ENCODE measurements at regions not wholly inside any gene's neighbourhood (a gene's known extent, or its start where the extent isn't known, plus 50 kb on each side); places are given as distances from the start of the nearest gene placed in this dataset.
"Not testable (repeated sequence)": the region's sequence is repeated elsewhere in the genome, so short reads cannot be mapped to it uniquely, and the experiment has no call there.

DNA sequence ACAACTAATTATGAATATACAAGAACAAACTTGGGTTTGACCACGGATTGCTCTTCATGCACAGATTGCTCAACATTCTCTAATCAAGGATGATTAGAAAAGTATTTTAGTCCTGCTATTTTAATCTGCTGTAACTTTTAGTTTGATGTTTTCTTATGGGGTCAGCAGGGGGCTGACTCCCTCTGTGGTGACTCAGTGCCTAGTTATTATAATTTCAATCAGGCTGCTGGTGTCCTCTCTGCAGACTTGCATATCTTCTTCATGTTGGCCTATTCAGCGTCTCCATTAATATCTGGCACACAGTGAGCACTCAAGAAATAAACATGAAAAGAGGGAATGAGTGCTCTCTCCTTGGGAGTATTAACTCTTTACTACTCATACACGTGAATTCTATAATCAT, 223.8 kb upstream of the DDI1 start:
- DNase-seq: no peak

DNA sequence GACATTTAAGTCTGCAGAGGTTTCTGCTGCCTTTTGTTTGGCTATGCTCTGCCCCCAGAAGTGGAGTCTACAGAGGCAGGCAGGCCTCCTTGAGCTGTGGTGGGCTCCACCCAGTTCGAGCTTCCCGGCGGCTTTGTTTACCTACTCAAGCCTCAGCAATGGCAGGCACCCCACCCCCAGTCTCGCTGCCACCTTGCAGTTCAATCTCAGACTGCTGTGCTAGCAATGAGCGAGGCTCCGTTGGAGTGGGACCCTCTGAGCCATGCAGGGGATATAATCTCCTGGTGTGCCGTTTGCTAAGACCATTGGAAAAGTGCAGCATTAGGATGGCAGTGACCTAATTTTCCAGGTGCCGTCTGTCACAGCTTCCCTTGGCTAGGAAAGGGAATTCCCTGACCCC, 216.1 kb upstream of the DDI1 start:
- DNase-seq: not testable (repeated sequence)

DNA sequence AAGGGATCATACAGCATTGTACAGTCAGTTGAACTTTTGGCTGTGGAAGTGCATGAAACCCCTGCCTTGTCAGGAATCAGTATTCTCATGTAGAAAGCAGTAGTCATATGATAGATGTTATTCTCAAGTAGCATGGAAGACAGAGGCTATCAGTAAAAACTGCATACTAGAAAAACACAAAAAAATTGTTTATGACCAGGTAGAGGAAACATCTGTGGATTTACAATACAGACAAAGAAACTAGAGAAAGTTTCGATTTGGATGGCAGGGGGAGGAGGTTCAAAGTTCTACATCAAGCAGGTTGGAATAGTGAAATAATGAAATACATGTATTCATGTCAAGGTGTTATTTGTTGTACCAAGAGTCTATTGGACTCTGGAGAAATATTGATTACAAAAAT, 212.3 kb upstream of the DDI1 start:
- no peak for DNase-seq

DNA sequence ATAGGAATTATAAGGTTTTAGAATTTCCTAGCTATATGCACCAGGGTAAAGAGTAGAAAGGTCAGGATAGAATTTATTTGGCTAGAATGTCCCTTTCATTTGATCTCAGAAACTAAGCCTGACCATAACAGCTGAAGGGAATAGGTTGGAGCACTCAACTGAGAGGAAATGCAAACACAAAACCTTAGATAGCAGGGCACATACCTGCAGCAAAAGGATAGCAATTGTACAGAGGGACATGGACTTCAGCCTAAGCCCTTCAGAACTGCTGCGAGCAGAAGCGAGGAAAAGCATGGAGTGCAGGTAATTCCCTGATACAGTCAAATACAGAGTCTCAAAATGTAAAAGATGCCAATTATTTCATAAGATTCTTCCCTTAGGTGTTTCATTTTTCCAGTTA, 211.0 kb upstream of the DDI1 start:
- DNase-seq: no peak

DNA sequence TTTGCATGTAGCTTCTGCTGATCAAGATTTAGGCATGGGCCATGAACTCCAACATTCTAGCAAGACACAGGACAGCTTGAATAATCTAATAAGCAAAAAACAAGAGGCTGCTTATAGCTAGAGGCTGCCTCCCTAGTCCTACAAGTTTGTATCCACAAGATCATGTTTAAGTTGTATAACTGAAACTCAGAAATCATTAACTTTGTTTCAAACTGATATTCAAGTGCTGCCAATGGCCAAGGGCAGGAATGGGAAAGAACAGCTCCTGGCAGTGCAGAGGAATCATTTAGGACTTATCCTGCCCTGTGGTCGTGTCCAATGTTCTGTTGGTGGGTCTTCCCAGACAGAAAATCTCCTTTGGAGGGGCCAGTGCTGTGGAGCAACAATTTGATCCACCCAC, 209.6 kb upstream of the DDI1 start:
- no peak for DNase-seq

DNA sequence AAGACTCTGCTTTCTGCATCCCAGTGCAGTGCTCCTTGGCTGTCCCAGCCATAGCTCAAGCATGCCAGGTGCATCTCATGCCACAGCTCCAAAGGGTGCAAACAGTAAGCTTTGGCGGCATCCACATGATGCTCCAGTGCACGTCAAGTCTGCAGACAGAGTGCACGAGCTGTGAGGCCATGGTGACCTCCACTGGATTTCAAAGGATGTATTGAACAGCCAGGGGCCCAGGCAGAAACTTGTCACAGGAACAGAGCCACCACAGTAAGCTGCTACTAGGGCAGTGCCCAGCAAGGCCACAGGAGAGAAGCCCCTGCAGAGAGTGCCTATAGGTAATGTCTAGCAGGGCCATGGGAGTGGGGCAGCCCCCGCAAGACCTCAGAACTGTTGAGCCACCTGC, 206.8 kb upstream of the DDI1 start:
- no peak for DNase-seq

DNA sequence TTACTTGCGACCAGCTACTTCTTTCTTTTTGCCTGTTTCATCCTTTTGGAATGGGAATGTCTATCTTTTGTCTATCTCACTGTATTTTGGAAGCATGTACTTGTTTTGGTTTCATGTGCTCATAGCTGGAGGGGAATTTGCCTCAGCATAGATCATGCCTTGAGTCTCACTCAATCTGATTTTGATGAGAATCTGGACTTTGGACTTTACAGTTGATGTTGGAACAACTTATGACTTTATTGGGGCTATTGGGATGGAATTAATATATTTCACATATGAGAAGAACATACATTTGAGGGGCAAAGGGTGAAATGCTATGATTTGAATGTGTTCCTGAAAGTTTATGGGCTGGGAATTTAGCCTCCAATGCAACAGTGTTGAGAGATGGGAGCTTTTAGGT, 206.2 kb upstream of the DDI1 start:
- DNase-seq: no peak

DNA sequence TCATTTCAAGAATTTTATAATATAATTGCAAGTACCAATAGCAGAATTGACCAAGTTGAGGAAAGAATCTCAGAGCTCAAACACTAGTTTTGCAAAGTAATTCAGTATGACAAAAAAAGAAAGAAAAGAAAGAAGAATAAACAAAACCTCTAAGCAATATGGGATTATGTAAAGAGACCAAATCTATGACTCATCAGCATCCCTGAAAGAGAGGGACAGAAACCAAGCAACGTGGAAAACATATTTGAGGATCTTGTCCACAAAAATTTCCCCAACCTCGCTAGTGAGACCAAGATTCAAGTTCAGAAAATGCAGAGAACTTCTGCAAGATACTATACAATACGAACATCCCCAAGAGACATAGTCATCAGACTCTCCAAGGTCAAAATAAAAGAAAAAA, 203.7 kb upstream of the DDI1 start:
- DNase-seq: no peak

DNA sequence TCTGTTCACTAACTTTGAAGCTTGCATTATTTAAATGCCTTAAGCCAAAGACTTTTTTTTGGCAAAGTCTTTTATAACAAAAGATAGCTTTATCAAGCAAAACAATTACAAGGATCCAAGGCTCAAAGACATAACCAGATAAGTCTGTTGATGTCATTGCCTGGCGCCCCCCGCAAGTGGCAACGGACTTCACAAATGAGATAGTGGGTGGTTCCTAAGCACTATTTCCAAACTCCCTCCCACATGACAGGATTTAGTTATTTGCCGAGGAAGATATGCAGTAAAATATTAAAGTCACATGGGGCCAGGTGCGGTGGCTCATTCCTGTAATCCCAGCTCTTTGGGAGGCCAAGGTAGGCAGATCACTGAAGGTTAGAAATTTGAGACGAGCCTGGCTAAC, 194.2 kb upstream of the DDI1 start:
- DNase-seq: no peak

DNA sequence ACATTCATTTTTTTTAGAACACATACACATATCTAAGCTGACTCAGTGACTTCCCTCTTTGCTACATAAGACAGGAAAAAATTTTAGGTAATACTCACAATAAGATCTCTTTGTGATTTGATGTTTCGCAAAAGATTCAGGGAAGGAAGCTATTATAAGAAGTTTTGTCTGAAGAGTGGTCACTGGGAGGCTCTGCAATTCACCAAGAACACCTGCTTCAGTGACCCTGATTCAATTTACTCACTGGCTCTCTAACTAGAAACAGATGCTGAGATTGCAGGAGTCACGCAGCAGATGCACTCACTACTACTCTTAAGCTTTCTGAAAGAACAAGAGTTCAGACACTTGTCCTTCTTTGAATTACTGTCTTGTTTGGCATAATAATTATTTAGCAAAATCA, 193.6 kb upstream of the DDI1 start:
- no peak for DNase-seq

DNA sequence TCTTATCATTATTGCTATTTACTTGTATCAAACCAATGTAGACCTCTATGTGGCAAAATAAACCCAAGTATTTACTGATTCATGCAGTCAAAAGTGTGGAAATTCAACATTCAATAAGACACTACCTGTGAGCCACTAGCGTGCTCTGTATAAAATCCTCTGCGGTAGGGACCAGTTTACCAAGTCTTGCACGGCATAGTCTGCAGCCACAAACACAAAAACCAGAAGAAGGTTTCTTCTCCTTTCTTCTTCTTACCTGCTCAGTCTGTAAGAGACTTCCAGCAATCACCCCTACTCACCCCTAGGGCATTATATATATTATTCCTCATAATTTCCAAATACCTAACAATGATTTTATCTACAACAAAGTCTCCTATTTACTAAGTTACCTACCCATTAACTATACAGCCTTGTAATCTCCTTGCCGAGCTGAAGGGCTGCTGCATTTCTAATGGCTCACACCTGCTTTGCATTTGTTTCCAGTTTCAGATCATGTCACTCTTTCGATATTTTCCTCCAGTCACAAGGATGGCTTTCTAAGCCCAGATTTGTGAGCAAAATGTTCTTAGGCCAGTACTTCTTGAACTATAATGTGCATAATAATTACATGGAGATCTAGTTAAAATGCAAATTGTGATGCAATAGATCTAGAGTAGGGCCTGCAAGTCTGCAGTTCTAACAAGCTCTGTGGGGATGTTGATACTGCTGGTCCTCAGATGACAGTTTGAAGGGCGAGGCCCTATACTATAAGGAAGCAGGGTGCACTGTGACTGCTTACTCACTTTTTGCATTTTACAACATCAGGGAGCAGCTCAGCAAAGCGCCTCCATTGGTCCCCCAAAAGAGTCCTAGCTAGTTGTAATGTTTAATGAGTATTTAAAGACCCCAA, 191.9 kb upstream of the DDI1 start:
- no peak for DNase-seq

DNA sequence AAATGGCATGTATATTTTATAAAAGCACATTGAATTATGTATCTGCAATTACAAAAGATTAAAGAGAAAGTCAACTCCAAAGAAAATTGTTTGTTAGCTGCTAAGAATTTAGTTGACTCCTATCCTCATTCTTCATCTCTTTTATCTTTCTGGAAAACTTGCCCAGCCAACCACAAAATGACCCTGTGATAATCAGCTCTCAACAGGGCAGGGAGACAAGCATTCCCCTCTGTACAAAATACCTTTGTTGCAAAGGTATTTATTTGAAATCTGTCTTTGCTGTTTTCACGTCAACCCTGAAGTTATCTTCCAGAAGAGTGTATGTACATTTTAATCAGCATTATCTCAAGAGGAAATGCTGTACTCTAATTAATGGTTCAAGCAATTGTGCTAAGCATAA, 191.1 kb upstream of the DDI1 start:
- no peak for DNase-seq

DNA sequence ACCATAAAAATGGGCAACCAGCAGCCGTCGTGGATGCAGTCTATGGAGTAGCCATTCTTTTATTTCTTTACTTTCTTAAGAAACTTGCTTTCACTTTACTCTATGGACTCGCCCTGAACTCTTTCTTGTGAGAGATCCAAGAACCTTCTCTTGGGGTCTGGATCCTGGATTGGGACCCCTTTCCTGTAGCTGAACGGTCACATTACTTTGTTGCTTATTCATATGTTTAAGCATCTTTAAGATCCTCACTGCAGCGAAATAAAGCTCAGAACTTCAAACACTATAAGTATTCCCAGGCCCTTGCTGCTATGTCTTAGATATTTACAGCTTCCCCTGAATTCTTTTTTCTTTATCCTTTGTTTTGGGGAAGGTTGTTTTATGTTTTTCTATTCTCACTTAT, 187.8 kb upstream of the DDI1 start:
- DNase-seq: no peak

DNA sequence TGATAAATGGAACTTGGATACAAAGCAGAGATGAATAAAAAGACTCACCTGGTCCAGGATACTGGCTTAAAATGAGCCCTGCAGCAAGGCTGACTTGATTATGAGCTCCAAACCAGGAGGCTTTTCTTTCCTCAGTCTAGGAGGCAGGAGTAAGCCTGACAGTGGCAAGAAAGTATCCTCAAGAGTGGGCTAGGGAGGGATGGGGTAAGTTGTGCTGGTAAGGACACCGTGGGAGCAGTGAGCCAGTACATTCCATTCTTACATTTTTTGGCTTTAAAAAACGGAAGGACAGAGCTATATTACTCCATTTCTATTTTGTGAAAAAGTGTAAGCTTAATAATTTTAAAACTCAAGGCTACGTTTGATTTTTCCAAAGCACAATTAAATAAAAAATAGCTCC, 187.1 kb upstream of the DDI1 start:
- no peak for DNase-seq

DNA sequence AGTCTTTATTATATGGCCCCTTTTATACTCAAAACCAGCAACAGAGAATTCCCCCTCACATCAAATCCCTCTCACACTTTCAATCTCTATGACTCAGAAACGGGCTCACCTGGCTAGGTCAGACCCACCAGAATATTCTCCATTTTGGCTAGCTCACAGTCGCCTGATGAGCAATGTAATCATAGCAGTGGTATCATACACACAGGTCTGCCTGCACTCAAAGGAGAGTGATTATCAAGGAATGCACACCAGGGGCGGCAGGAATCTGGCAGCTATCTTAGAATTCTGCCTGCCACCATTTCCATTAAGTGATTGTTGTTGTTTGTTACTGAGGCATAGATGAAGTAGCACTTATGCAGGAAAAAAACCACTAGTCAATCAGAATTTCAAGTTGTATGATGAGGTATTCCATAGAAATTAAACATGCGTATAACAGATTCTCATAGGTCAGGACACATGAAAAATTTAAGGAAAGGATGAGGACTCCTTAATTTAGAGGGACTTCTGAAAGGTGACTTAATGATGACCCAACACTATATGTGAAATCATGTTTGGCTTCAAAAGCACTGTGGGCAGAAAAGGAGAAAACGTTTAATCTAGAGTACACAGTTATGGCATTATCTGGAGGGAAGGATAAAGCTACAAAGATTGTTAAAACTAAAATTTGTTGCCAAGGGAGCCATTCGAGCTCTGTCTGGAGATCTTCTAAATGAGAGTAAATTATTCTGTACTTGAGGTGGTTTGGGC, 185.8 kb upstream of the DDI1 start:
- no peak for DNase-seq

DNA sequence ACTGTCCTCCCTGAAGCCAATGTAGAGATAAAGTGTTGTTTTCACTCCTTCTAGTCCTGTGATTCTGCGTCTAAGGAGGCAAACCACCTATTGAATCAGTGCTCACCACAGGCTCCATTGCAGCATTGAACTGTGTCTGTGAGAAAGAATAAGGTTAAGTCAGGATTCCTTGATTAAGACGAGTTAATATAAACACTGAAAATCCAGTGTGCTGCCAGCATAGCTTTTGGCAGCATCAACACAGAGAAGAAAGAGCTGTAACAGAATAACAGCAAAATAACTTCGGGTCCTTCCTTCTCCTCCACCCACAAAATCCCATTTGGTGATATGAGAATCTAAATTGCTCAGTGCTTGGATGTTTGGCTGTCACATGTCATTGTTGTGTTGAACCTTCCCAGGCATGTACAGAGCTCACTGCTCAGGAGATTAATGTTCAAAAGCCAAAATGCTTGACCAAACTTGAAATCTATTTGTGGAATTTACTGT, 185.2 kb upstream of the DDI1 start:
- no peak for DNase-seq
